ENCODE measurements at regions not wholly inside any gene's neighbourhood (a gene's known extent, or its start where the extent isn't known, plus 50 kb on each side); places are given as distances from the start of the nearest gene placed in this dataset.

- H2AFZ ChIP-seq (ENCODE audit: low read length): no peak overlapping the region
- peak overlapping the region; percentile 2 for H3K9ac ChIP-seq (ENCODE audit: low read depth, low read length, poor library complexity)
- H2BK15ac ChIP-seq (ENCODE audit: low read length): no peak overlapping the region
- peak overlapping the region in 1 of 2 donors; percentile 58 for H3K4me3 ChIP-seq (ENCODE audit: low read length in 2 of 2)
- H3K27me3 ChIP-seq (ENCODE audit: control insufficient read depth in 3 of 3, insufficient read depth in 3 of 3, low read depth in 1 of 3, low read length in 3 of 3): no peaks in the 10 kb centered on the region
- no peak overlapping the region for H2BK12ac ChIP-seq (ENCODE audit: low read length)
- no peak overlapping the region for H2BK120ac ChIP-seq (ENCODE audit: low read depth, low read length)
- peak overlapping the region; percentile 7 for H3K18ac ChIP-seq (ENCODE audit: low read length)
- H3K36me3 ChIP-seq (replicated peaks in 1 of 2; ENCODE audit: control insufficient read depth in 2 of 2, insufficient read depth in 2 of 2, low read length in 2 of 2): no peaks in the 10 kb centered on the region
- no peak overlapping the region for H3K14ac ChIP-seq (ENCODE audit: low read length)
- peaks cover 0 to 19% of the 10 kb centered on the region in 2 donors for H3K4me1 ChIP-seq (ENCODE audit: control insufficient read depth in 2 of 2, insufficient read depth in 1 of 2, low read depth in 1 of 2, low read length in 2 of 2)
- H4K8ac ChIP-seq (ENCODE audit: low read depth, low read length): no peak overlapping the region
- H3K23ac ChIP-seq (ENCODE audit: low read depth, low read length, poor library complexity): no peak overlapping the region
- H2BK5ac ChIP-seq (ENCODE audit: low read length): no peak overlapping the region
- peaks cover 0 to 6% of the 10 kb centered on the region in 2 donors for H3K9me3 ChIP-seq (replicated peaks in 1 of 2; ENCODE audit: control insufficient read depth in 2 of 2, insufficient read depth in 1 of 2, low read depth in 1 of 2, low read length in 2 of 2)
- H3K27ac ChIP-seq (replicated peaks; ENCODE audit: low read length): no peak overlapping the region
- no peaks in the 10 kb centered on the region for H3K79me1 ChIP-seq (ENCODE audit: low read depth, low read length)
- DNase-seq (ENCODE audit: low spot score): no peak
- no peak overlapping the region for H2AK5ac ChIP-seq (ENCODE audit: low read depth, low read length)
- no peak overlapping the region for H3K4ac ChIP-seq (ENCODE audit: low read length)
- no peak overlapping the region for H3K4me2 ChIP-seq (ENCODE audit: insufficient read depth, low read length, poor library complexity, severe bottlenecking)
- WGBS, 2 donors (ENCODE audit: extremely low coverage in 2 of 2, insufficient read length in 2 of 2, insufficient replicate concordance in 1 of 2): no CpG with 5 or more reads among the region's 16 CpGs
- no peak overlapping the region for H4K91ac ChIP-seq (ENCODE audit: low read depth, low read length, poor library complexity)
Measured at GRCh38 chr9:89992326-89993198, 387.8 kb downstream of the GADD45G start.

- Histone ChIP-seq H2AFZ (ENCODE audit: low read length) (no peak overlapping the region), H3K4ac (ENCODE audit: low read length) (no peak overlapping the region), H2BK12ac (ENCODE audit: low read length) (no peak overlapping the region), H3K14ac (ENCODE audit: low read length) (no peak overlapping the region), H3K9me3 (replicated peaks in 1 of 2; ENCODE audit: control insufficient read depth in 2 of 2, insufficient read depth in 1 of 2, low read depth in 1 of 2, low read length in 2 of 2) (peaks cover 0 to 4% of the 10 kb centered on the region in 2 donors), H4K91ac (ENCODE audit: low read depth, low read length, poor library complexity) (no peak overlapping the region), H3K4me2 (ENCODE audit: insufficient read depth, low read length, poor library complexity, severe bottlenecking) (no peak overlapping the region), H3K27ac (replicated peaks; ENCODE audit: low read length) (no peak overlapping the region), H3K23ac (ENCODE audit: low read depth, low read length, poor library complexity) (no peak overlapping the region), H2BK5ac (ENCODE audit: low read length) (no peak overlapping the region), H3K36me3 (replicated peaks in 1 of 2; ENCODE audit: control insufficient read depth in 2 of 2, insufficient read depth in 2 of 2, low read length in 2 of 2) (no peaks in the 10 kb centered on the region), H2BK120ac (ENCODE audit: low read depth, low read length) (no peak overlapping the region), H4K8ac (ENCODE audit: low read depth, low read length) (no peak overlapping the region), H3K4me3 (ENCODE audit: low read length in 2 of 2) (no peak overlapping the region), H2AK5ac (ENCODE audit: low read depth, low read length) (no peak overlapping the region), H3K18ac (ENCODE audit: low read length) (no peak overlapping the region), H2BK15ac (ENCODE audit: low read length) (no peak overlapping the region), H3K27me3 (ENCODE audit: control insufficient read depth in 3 of 3, insufficient read depth in 3 of 3, low read depth in 1 of 3, low read length in 3 of 3) (no peaks in the 10 kb centered on the region), H3K4me1 (ENCODE audit: control insufficient read depth in 2 of 2, insufficient read depth in 1 of 2, low read depth in 1 of 2, low read length in 2 of 2) (peaks cover 0 to 19% of the 10 kb centered on the region in 2 donors), H3K9ac (ENCODE audit: low read depth, low read length, poor library complexity) (no peak overlapping the region), H3K79me1 (ENCODE audit: low read depth, low read length) (no peaks in the 10 kb centered on the region)
- DNase-seq (ENCODE audit: low spot score): no peak
- WGBS, 2 donors (ENCODE audit: extremely low coverage in 2 of 2, insufficient read length in 2 of 2, insufficient replicate concordance in 1 of 2): no CpG with 5 or more reads among the region's 5 CpGs
Measured at GRCh38 chr9:89993678-89994630, 389.1 kb downstream of the GADD45G start.

DNA sequence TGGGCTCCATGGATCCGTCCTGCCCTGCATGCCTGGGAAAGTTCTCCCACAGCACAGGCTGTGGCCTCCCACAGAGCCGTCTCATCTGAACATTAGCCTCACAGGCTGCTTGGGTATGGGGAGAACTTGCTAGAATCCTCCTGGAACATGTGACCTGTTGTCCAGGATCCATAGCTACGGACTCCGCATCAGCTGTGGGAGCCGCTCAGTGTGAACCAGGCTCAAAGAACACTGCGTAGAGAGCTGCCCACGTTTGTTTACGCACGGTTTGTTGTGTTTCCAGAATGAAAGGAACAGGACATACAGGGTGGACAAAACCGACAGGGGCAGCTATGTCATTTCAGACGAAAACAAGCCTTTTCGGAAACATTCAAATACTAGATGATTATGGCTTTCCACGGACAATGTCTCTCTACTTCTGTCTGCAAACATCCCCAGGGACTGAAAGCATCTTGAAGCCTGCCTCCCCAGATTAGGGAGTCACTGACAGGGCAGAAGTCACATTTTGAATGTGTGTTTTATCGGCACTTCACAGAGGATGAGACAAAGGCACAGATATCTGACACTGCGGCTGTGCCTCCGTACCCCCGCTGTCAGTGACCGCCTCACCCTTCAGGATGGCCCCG is 390.3 kb downstream of the GADD45G start:
- peaks cover 0 to 1% of the 10 kb centered on the region in 2 donors for H3K9me3 ChIP-seq (replicated peaks in 1 of 2; ENCODE audit: control insufficient read depth in 2 of 2, insufficient read depth in 1 of 2, low read depth in 1 of 2, low read length in 2 of 2)
- no peak overlapping the region for H2BK5ac ChIP-seq (ENCODE audit: low read length)
- DNase-seq (ENCODE audit: low spot score): no peak
- H3K79me1 ChIP-seq (ENCODE audit: low read depth, low read length): no peaks in the 10 kb centered on the region
- no peak overlapping the region for H3K9ac ChIP-seq (ENCODE audit: low read depth, low read length, poor library complexity)
- no peak overlapping the region for H3K18ac ChIP-seq (ENCODE audit: low read length)
- peaks cover 0 to 7% (median 0%) of the 10 kb centered on the region in 3 experiments for H3K27me3 ChIP-seq (ENCODE audit: control insufficient read depth in 3 of 3, insufficient read depth in 3 of 3, low read depth in 1 of 3, low read length in 3 of 3)
- no peak overlapping the region for H2AFZ ChIP-seq (ENCODE audit: low read length)
- no peak overlapping the region for H2AK5ac ChIP-seq (ENCODE audit: low read depth, low read length)
- H2BK120ac ChIP-seq (ENCODE audit: low read depth, low read length): no peak overlapping the region
- no peak overlapping the region for H2BK15ac ChIP-seq (ENCODE audit: low read length)
- peaks cover 0 to 19% of the 10 kb centered on the region in 2 donors for H3K4me1 ChIP-seq (ENCODE audit: control insufficient read depth in 2 of 2, insufficient read depth in 1 of 2, low read depth in 1 of 2, low read length in 2 of 2)
- no peak overlapping the region for H3K4ac ChIP-seq (ENCODE audit: low read length)
- no peak overlapping the region for H3K4me2 ChIP-seq (ENCODE audit: insufficient read depth, low read length, poor library complexity, severe bottlenecking)
- H3K27ac ChIP-seq (replicated peaks; ENCODE audit: low read length): no peak overlapping the region
- no peak overlapping the region for H3K4me3 ChIP-seq (ENCODE audit: low read length in 2 of 2)
- no peak overlapping the region for H4K91ac ChIP-seq (ENCODE audit: low read depth, low read length, poor library complexity)
- WGBS, 2 donors (ENCODE audit: extremely low coverage in 2 of 2, insufficient read length in 2 of 2, insufficient replicate concordance in 1 of 2): no CpG with 5 or more reads among the region's 19 CpGs
- H2BK12ac ChIP-seq (ENCODE audit: low read length): no peak overlapping the region
- no peak overlapping the region for H3K23ac ChIP-seq (ENCODE audit: low read depth, low read length, poor library complexity)
- no peaks in the 10 kb centered on the region for H3K36me3 ChIP-seq (replicated peaks in 1 of 2; ENCODE audit: control insufficient read depth in 2 of 2, insufficient read depth in 2 of 2, low read length in 2 of 2)
- H3K14ac ChIP-seq (ENCODE audit: low read length): peak overlapping the region; percentile 25
- H4K8ac ChIP-seq (ENCODE audit: low read depth, low read length): no peak overlapping the region

All from neuronal stem cell (in vitro differentiated cells).